CD1c-positive myeloid dendritic cell (primary cell): ENCODE measurements at regions not wholly inside any gene's neighbourhood (a gene's known extent, or its start where the extent isn't known, plus 50 kb on each side); places are given as distances from the start of the nearest gene placed in this dataset.

Experiments used
- DNase-seq: peaks from one replicate; pipeline ENCODE4 v3.0.0-alpha.2; 2016; ENCODE audit errors: extremely low spot score

DNA sequence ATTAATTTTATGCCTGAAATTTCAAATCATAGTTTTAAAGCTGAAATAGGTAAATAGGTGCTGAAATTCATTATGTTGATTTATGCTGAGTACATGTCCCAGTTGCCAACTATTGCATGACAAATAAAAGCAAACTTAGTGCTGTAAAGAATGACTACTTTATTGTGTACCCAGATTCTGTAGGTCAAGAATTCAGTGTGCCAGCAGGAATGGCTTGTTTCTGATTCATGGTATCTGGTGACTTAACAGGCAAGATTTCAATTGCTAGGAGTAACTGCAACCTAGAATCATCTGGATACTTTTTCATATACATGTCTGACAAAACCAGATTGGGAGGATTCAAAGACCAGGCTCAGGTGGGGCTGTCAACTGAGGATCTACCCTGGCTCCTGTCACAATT, 678.4 kb upstream of the ADAMTS5 start:
- DNase-seq = no peak

DNA sequence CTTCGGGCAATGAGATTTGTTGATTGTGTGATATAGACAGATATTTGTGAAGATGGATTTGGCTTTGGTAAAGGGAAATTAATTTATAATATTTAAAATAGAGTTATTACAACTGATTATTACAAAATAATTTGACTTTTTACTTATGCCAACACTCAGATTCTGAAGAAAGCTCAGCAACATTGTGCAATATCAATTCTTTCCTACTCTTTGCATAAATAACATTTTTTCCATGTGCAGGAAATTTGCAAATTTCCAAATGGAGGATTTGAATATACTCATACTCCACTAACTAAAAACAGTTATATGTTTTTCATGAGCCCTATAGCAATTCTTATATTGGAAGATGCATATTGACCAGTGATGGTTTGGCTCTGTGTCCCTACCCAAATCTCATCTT, 676.4 kb upstream of the ADAMTS5 start:
- DNase-seq = no peak

- no peak for DNase-seq
Observed at GRCh38 chr21:27639286-27639685, 672.4 kb upstream of the ADAMTS5 start.

GRCh38 chr21:27636656-27637055, 669.8 kb upstream of the ADAMTS5 start:
- no peak for DNase-seq

DNA sequence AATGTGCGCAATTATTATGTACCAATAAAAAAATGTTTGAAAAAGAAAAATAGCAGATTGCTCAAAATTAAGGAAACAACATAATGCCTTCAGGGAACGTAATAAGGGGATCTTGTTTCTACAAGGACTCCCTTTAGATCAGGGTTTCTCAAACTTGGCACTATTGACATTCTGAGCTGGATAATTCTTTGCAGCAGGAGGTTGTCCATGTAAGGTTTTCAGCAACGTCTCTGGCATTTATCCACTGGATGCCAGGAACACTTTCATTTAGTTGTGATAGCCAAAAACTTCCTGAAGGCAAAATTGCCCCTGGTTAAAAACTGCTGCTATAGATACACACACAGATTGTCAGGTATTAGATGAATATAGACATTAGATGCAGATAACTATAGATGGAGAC, 666.7 kb upstream of the ADAMTS5 start:
- DNase-seq = no peak

GRCh38 chr21:27631471-27631870, 664.6 kb upstream of the ADAMTS5 start:
- DNase-seq = no peak

GRCh38 chr21:27622631-27623030, 655.7 kb upstream of the ADAMTS5 start:
- DNase-seq = no peak

DNA sequence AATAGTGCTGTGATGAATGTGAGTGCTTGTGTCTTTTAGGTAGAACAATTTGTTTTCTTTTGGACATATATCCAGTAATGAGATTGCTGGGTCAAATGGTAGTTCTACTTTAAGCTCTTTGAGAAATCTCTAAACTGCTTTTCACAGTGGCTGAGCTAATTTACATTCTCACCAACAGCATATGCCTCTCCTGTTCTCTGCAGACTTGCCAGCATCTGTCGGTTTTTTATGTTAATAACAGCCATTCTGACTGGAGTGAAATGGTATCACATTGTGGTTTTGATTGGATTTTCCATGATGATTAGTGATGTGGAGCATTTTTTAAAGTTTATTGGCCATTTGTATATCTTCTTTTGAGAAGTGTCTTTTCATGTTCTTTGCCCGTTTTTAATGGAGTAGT, 647.3 kb upstream of the ADAMTS5 start:
- DNase-seq = no peak

- DNase-seq = no peak
Observed at GRCh38 chr21:27606422-27606821, 639.5 kb upstream of the ADAMTS5 start.

GRCh38 chr21:27596196-27596595, 629.3 kb upstream of the ADAMTS5 start:
- no peak for DNase-seq

GRCh38 chr21:27595716-27596115, 628.8 kb upstream of the ADAMTS5 start:
- DNase-seq = no peak

GRCh38 chr21:27590271-27590670, 623.4 kb upstream of the ADAMTS5 start:
- no peak for DNase-seq

DNA sequence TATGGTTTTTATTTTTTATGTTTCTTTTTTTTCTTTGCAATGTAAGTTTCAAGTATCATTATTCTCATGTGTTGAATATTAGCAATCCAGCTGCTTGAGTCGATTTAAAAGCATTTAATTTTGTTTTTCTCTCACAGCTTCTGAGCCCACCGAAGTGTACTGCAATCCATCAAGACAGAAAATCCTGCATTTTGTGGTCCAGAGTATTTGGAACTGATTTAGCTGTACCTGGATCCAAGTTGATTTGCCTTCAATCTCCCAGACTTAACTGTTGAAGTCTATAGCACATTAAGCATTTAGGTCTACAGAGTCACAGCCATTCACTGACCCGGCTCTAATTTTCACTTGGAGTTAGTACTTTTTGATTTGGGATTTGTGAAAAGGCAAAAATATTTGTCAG, 622.9 kb upstream of the ADAMTS5 start:
- DNase-seq = no peak

DNA sequence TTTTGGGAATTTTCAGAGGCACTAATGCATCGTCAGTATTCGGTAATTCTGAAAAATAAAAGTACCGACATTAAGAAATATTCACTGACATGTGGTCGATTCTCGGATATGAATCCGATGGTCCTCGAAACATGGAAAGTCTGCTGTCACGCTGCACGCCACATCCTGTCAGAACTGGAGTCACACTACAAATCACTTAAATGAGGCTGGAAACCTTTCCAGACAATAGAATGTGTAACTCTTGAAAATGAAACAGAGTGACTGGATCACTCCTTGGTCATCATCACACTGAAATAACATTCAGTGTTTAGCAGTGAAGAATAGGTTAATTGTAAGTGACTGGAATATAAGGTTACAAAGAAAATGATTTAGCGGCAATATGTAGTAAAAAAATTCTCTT, 620.1 kb upstream of the ADAMTS5 start:
- DNase-seq = no peak

DNA sequence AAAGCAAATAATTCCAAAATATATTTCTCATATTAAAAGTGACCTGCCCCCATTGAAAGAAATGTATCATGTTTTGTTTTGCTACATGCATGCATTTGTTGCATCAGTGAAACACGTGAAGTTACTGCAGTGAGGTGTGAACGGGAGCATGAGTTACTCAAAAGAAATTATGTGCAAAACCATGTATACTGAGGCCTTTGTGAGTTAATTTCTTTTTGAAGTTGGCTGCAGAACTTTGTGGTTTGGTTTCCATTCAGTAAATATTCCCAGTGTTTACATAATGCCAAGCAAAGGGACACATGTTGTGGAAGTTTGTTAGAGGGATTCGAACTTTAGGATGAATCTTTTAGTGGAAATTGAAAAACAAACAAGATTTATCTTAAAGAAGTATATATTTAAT, 619.4 kb upstream of the ADAMTS5 start:
- DNase-seq = no peak

DNA sequence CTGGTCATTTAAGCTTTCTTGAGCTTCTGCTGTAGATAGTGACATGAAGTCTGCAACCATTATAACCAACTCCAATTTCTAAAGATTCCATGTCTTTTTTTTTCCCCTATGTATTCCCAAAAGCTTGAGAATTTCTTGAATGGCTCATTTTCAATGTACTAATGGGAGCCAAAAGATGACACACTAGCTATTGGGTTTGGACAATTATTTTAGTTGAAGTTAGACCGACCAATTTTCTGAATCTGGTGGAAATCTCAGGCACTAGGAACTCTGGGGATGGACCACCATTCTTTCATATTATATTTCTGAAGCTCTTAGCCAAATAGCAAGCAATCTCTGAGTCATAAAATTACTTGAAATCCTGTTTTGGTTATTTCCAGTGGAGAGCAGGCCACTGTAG, 617.4 kb upstream of the ADAMTS5 start:
- no peak for DNase-seq

DNA sequence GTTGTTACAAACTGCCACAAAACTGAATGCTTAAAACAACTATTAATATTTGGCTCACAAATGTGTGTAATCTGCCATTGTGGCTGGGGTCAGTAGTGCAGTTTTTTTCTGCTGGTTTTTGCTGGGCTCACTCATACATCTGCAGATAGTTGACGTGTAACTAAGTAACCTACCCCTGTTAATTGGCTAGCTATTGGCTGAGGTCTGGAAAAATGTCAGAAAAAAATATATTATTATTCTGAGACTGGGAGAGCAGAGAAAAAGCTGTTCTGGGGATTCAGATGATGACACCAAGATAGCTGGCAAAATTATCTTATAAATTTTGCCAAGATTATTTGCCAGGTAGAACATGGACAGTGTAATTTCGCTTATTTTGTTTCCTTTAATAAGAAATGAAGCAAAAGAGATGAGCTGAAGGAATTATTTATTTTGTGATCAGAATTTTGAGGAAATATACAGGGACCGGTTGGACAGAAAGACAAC, 616.1 kb upstream of the ADAMTS5 start:
- DNase-seq = no peak

DNA sequence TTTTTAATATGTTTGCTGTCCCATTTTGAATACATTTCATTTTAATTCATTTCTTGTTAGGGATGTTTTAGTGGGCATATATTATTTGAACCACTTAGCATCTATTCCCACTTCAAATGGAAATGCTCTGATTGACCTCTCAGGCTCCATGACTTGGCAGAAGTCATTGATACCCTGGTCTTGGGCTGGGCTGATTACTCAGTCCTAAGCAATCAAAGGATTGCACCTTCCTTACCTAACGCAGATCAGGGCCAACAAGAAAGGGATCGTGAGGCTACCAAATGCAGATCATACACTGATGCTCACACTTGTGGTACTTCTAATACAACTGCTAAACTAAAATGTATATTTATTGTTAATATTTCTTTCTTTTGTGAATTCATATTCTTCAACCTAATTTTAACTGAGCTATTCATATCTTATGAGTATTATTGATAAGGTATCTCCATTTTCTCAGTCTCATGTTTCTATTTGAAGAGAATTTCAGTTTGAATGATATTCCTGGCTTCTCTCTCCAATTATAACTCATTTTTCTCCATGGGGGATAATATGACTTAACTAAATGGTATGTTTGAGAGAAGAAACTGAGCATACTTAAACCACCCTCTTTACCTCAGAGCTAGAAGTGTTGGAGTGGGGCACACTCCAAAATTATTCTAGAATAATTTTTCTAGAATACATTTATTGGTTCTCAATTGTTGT, 615.5 kb upstream of the ADAMTS5 start:
- no peak for DNase-seq

DNA sequence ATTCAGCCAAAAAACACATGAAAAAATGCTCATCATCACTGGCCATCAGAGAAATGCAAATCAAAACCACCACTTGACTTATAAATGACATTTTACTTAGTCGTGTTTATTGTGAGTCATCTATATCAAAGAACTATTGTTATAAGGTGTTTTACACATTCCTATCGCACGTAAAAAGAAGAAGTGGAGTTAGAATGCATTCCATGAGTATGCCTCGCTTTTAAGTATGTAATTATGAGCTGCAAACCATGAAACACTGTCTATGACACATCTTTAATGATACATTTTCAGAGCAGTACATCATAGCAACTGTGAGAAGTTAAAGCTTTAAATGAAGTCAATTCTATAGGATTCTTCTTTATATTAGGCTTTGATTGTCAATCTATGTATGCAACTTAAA, 614.3 kb upstream of the ADAMTS5 start:
- no peak for DNase-seq

DNA sequence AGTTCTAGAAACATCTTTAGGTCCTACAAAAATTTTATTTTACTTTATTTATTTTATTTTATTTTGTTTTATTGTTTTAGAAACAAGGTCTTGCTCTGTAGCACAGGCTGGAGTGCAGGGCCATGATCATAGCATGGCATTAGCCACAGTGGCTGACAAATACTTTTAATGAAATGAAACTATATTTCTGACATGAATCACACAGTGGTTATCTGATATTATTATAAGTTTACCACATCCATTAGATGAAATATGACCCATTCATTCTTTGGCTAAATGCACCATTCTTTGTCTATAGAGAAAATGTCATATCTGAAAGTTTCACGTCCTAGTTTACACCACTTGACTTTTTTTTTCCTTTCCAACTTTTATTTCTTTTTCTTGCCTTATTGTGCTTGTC, 613.4 kb upstream of the ADAMTS5 start:
- no peak for DNase-seq

DNA sequence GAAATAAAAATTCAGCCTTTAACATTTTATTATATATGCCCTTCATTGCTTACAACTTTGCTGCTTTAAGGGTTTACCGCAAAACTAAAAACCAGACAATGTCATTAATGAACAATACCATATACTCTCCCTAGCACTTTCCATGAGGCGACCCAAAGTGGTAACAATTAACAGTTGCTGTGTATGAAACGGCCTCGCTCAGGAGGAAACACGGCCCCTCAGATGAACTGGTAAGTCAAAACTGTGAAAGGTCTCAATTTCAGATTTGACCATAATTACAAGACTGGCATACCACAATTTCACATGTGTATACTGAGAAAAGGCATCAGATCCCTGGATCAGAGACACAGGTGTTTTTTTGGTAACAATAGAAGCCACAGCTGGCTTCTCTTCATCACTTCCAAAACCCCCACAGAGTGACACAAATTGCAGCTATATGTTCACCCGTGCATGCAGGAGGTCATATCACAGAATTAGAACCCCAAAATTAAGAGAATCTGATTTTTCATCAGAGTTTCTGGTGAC, 611.9 kb upstream of the ADAMTS5 start:
- DNase-seq = no peak

- DNase-seq = no peak
Observed at GRCh38 chr21:27572696-27573095, 605.8 kb upstream of the ADAMTS5 start.

DNA sequence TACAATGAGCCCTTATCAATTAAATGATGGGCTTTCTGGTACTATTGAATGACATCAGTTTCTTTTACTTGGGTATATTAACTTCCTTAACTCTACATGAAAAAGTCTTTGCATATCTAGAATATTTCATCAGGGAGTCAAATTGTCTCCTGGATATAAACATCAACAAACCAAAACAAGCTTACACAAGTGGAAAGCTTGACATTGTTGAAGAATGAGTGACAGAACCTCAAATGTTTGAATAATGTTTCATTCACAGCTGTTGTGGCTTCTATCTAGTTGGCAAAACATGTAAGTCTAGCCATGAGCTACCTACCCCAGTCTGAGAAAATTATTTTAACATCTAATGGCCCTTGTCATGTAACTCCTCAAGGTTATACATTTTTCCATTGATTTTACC, 604.8 kb upstream of the ADAMTS5 start:
- DNase-seq = no peak

- DNase-seq = no peak
Observed at GRCh38 chr21:27570306-27570868, 603.5 kb upstream of the ADAMTS5 start.
